NAMALWA (cell line): ENCODE measurements at regions not wholly inside any gene's neighbourhood (a gene's known extent, or its start where the extent isn't known, plus 50 kb on each side); places are given as distances from the start of the nearest gene placed in this dataset.

Experiments
- DNase-seq: peaks from one replicate; pipeline ENCODE4 v3.0.0-alpha.2; 2015; ENCODE audit warnings: low spot score

DNA sequence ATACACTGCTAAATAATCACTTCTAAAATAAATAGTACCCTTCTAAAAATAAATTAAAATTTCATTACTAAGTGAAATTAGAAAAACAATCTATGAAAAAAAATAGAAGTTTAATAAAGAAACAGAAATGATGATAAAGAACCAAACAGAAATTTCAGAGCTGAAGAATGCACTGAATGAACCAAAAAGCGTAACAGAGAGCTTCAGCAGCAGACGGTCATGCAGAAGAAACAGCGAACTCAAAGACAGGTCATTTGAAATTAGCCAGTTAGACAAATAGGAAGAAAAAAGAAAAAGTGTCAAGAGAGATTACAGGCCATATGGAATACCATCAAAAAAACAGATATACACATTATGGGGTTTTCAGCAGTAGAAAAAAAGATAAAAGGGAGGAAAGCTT, 706.7 kb downstream of the TBC1D32 start:
- no peak for DNase-seq

DNA sequence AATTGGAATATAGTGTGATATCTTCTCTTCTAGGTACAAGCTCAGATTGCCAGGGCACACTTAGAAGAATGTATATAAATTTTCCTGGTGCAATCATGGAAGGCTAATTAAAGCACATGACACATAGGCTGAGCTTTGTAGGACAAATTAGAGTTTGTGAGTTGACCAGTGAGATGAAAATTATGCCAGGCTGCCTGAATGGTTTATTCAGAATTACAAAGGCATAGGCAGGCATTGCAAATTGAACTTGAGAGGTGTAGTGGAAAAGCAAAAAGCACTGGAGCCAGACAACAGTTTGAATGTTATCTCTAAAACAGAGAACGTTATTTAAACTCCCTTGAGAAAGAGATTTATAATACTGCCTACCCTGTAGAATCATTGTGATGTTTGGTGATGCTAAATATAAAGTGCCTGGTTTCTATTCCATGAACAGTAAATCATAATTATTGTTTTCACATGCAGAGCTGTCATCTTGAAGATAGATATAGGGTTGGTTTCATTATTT, 712.1 kb downstream of the TBC1D32 start:
- DNase-seq = no peak

DNA sequence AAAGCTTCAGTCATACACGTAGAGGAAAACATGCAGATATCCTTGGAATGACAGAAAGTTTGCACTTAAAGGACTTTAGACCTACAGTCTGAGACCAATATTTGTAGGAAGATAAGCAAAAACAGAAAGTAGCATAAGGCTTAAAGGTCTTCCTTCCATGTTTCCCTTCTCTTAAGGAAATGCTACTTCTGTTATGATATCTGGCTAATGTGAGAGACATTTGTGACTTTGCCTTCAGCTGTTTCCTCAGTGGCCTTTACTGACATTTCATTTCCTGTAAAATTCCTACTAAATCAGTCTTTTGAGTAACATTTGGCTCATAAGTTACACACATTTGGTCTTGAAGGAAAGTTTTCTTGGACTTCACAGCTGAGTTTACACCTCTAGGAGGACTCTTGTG, 713.4 kb downstream of the TBC1D32 start:
- no peak for DNase-seq

DNA sequence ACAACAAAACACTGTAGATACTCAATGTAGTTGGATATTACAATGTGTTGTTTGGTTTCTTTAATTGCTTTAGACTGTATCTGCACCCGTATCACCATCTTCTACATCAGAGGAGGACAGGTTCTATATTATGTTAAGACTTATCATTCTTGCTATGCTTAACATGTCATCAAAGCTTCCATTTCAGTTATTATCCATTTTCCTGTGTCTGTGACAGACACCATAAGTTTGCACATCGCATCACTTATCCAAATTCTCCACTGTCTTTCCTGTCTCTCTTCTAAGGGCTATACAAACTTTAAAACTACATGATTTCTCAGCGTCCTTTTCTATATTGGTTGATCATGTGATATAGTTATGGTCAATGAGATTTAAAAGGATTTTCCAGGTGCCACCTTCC, 719.0 kb downstream of the TBC1D32 start:
- DNase-seq = no peak

DNA sequence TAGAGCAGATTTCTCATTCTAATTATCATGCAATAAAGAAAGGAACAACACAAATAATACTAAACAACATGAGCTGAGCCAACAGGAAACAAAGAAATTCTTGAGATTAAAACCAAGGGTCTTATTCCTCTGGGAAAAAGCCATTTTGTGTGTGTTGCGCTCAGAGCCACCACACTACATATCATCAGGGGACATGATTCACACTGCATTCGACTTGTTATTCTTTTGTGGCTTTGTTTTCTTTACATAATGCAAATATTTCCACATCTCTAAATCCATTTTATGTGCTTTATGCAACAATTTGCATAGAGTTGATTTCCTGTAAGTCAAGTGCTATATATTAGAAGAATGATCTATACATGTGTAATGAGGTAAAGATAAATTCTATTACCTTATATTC, 719.6 kb downstream of the TBC1D32 start:
- no peak for DNase-seq

DNA sequence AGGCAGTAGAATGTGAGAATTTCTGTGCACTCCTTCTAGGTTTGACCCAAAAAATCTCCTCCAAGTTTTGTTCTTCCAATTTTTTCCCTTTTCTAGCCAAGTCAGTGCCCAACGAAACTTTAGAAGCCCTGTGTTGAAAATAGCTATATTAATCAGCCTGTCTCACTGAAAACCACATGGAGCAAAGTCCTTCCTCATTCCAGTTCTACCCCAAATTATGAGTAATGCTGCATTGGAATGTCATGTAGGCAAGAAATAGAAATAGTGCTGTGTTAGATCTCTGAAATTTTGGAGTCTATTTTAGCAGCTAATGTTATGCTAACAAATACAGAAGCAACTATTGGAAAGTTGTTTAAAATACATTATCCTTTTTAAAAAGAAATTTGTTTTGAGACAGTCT, 725.5 kb downstream of the TBC1D32 start:
- no peak for DNase-seq

DNA sequence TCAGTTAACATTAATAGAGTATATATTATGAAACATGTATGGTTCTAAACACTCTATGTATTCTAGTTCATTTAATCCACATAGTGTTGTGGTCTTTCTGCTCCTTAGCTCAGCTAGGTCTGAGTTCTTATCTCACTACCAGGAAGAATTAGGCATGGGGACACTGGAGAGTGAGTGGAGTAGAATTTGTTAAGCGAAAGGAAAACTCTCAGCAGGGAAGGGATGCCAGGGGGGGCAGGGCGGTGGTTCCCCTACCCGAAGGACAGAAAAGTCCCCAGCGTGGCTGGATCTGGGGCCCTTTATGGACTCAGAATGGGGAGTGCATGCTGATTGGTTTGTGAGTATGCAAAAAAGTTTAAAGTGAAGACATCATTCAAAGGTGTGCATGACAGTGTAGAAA, 727.5 kb downstream of the TBC1D32 start:
- no peak for DNase-seq

DNA sequence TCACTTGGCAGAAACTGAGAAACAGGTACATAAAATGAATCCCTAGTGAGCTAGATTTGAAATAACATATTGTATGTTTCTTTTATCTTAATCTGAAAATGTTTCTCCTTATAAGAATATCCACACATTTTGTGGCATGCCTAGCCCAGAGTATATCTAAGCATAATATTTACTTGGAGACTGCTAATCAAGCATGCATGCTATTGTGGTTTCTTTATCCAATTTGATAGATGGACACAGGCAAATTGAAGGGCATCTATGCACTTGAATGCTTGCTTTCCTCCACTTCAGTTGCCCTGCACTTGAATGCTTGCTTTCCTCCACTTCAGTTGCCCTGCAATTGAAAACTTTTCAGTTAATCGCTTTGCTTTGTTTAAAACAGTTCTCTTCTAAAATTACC, 729.8 kb downstream of the TBC1D32 start:
- DNase-seq = no peak

DNA sequence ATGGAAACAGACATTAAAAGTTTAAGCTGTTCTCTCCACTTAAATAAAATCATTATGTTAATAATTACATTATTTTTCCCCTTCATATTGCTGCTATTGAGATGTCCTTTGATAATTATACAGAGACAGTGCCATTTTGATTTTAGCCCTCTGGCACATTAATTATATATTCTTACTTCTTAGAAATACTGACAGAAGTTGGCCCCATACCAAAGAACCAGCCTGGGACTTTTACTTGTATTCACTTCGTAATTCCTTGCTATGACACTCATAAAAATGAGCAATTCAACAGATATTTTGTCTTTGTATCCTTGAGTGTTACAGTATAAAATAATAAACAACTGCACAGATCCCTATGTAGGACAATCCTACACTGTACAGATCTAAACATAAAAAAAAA, 743.7 kb downstream of the TBC1D32 start:
- no peak for DNase-seq

DNA sequence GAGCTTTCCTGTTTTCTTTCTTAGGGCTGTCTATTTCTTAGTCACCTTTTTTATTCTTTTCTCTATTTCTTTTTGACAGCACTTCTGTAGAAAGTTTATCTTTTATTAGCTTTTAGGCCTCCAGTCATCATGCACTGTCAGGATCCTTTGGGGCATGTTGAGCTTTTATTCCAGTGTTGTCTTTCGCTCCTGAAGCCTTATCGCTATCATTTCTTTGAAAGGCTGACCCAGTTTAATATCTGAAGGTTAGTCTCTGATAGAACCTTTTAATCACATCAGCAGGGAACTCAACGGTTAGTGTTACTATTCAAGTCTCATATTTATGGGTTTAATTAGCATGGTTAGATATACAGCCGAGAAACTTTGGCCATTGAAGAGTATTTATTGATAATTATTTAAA, 745.9 kb downstream of the TBC1D32 start:
- no peak for DNase-seq

DNA sequence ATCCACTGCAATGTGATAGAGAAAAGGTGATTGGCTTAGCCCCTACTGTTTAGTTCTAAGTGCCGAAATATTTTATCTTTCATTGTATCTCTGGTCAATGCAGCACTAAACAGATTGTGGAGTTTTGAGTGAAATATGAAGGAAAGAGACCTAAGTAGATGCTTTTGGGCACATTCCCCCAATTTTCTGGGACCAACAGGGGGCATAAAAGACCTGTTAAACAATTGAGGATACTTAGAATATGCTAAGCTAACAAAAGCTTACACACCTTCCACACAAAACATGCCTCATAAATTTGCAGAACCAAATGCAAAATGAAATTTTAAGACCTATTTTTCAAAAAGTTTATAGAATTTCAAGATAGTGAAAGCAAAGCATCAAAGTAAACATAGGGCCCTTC, 746.9 kb downstream of the TBC1D32 start:
- DNase-seq = peak; percentile 3

DNA sequence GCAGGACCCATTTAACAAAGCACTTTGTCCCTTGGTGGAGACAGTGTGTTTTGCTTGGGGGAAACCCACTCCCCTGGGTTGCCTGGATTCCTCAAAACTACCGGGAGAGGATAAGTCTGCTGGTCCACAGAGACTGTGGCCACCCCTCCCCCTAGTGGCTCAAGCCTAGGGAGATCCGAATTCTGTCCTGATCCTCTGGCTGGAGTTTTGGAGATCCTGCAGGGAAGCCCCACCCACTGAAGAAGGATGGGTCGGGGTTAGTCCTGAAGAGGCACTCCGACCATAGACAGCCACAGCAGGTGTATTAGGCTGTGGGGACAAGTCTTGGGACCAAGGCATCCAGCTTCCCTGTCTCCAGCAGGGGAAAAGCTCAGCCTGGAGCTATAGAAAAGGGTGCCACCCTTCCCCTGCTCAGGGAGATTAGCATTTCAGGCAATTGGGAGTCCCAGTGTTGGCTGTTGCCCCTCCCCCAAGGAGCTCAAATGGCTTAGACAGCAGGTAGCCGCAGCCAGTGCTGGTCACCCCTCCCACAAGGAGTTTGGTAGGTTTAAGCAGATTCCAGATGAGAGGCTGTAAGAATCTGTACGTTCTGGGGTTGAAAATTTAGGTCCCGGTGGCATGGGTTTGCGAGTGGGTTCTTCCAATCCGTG, 750.0 kb downstream of the TBC1D32 start:
- DNase-seq = no peak

DNA sequence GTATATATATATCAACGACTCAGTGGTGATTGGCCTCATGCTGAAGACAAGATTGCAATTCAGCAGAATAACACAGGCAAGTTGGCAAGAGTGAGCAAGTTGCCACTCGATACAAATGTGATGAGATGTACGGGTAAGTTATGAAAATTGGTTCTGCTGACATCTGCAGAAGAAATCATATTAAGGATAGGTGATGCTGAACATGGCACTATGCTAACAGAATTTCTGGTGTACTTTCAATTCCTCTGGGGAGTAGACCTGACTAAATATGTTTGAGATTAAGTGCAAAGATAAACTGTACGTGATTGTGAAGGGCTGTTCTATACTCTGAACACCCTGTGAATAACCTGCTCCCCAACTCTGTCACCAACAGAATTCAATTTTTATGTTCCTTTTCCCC, 758.2 kb downstream of the TBC1D32 start:
- no peak for DNase-seq

DNA sequence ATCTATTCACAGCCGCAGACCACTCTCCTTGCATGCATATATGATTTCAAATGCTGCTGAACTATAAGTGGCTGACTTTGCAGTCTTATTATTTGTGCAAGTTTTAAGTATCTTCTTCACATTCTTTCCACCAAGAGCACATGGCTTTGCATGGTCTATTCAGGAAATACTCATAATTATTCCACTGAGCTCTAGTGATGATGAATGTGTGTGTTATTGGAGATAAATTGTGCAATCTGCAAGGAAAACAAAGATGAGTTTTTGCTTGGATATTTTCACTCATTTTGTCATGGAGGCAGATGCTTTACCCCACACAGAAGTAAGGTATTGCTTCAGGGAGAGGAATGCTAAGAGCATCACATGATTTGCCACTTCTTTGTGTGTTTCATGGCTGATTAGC, 764.6 kb downstream of the TBC1D32 start:
- no peak for DNase-seq

DNA sequence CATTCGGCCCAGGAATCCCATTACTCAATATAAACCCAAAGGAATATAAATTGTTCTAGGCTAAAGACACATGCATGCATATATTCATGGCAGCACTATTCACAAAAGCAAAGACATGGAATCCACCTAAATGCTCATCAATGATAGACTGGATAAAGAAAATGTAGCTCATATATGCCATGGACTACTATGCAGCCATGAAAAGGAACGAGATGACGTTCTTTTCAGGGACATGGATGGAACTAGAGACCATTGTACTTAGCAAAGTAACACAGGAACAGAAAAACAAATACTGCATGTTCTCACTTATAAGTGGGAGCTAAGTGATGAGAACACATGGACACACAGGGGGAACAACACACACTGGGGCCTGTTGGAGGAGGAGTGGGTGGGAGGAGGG, 769.5 kb downstream of the TBC1D32 start:
- no peak for DNase-seq

DNA sequence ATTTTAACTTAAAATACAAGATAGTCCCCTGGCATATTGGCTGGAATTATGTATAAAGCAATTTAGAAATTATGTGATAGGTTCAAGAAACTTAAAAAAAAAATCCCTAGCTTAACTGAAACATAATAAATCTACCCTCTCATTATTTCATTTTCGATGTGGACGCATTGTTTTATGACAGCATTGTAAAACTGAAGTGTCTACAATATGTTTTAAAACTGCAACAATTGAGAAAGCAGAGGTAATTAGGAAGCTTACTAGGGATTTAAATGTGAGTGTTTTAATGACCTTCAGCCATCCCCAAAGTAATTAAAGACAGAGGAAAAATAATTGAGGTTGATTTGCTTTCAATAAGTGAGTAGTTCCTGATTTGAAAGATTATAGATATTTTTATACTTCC, 776.0 kb downstream of the TBC1D32 start:
- DNase-seq = no peak

DNA sequence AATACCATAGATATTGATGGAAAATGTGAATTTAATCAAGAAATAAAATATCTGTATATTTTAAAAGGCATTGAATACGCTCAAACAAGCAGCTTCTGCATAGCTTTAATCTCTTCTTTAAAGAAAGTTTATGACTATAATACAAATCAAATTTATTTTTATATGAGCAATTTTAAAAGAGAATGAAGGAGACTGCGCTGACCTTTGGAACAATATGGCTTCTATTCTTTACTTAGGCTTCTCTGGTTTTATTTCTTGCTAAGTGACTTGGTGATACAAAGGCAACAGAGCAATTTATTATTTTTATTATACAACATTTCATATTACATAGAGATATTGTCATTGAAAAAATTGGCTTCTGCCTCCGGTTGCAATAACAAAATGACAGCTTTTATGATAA, 776.7 kb downstream of the TBC1D32 start:
- no peak for DNase-seq

DNA sequence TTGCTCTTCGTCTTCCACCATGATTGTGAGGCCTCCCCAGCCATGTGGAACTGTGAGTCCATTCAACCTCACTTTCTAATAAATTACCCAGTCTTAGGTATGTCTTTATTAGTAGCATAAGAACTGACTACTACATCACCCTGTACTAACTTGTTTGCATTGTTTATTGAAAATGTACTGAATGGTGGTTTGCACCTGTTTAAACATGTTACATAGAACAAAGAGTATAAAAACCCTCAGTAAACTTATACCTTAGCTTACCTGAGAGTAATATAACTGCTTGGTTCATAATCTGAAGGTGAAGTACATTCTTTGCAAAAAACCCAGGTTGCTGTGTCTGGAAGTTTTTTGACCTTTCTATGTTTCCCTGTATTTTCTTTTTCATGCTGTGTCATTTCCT, 777.8 kb downstream of the TBC1D32 start:
- no peak for DNase-seq

DNA sequence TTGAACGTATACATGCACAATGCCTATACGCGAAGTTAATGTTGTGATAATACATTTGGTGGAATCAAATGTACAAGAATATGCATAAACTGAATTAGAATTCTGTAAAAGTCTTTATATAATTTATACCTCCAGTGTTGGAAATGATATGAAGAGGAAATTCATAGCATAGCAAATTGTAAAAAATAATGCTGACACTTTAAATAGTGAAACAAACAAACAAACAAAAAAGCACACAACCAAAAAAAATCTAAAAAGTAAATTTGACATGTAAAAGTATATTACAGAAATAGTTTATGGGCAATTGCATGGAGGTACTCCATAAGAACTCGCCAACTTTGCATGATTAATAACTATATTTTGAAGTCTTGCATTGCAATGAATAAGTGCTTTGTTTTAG, 780.9 kb downstream of the TBC1D32 start:
- DNase-seq = no peak

DNA sequence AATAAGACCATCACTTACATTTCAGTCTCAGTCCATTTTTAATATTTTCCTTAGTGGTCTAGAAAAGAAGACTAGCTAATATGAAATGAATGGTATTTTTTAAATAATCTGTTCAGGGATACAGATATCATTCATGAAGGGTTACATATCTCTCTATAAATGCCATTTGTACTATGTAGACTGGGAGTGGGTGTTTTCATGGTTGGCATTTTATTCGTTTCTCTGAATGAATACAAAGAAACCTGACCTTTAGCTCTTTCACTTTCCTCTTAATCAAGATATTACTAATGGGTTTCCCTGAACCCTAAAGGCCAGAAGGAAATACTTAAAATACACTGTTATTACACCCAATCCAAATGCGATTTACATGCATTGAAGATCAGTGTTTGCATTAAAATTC, 788.9 kb downstream of the TBC1D32 start:
- DNase-seq = no peak

DNA sequence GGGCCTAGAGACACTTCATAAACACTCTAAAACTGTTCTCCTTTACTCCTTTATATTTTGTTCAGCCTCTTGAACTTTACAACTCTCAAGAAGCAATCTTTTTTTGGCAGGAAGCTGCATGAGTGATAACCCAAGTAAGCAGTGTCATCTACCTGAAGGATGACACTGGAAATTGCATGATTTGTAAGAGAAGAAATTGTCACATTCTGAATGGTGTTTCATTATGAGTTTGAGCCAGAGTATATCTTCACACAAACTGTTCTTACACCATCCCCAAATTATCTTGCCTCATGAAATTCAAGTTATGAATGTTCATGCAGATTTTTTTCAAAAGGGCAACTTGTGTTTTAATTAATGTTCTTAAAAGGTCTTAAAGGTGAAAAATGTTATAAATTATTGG, 799.3 kb downstream of the TBC1D32 start:
- no peak for DNase-seq

DNA sequence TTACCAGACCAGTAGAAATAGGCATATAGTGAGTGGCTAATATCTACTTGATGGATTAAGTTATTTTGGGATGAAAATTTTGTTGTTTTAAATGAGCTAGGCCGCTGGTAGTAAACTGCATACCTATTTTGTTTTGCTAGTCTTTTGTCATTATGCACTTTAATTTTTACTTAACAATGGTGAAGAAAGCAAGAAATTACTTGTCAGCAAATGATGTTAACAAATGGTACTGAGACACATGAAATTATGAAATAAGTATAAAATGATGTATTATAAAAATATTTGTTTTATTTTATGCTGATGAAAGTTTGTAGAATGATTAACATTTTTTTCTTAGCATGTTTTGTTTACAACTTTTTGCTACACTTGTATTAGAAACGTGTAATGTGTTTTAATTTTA, 807.7 kb downstream of the TBC1D32 start:
- no peak for DNase-seq

DNA sequence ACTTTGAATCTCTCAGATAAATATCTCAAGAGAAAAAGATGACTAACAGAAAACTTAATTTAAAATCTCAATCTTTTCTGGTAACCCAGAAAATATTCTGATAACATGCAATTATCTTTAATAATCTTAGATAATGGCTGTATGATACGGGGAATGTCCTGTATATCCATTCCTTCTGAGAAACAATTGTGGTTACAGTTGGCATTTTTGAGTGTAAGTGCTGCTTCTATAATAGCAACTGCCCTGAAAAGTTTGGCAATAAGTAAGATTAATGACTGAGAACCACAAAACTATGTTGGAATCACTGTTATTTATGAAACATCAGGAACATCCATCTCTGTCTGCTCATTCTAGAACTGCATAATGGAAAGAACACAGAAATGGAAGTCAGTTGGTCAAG, 819.7 kb downstream of the TBC1D32 start:
- no peak for DNase-seq

DNA sequence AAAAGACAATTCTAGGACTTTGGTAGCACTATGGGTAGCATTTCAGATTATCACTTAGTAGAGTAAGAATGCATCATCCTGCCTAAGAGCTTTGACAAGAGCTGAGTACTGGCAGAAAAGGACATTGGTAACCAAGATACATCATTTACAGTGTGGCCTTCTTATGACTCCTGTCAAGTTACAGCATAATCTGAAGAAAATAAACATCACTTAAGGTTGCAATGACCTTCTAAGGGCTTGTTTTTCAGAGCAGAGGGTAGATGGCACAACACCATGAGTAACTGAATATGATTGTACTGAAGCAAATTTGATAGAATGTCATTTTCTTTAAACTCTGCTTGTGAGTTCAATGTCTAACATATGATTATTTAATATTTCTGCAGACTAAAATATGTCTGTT, 822.6 kb downstream of the TBC1D32 start:
- no peak for DNase-seq

DNA sequence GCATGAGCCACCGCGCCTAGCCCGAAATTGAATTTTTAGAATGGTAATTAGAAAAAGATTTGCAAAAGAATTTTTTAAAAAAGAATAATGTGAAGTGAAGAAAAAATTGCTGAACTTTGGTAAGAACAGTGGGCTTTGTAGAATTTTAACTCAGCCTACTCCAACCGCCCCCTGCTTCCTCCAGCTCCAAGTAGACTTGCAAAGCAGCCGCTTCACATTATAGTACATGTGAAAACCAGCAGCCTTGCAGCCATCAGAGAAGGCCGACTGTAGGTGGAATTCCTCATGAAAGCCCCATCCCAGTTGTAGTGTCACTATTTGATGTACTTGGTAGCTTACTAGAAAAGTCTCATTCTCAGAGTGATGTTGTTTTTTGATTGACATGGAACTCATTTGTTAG, 835.6 kb downstream of the TBC1D32 start:
- DNase-seq = no peak
